HepG2 (cell line): ENCODE measurements at regions not wholly inside any gene's neighbourhood (a gene's known extent, or its start where the extent isn't known, plus 50 kb on each side); places are given as distances from the start of the nearest gene placed in this dataset.

Source experiments
- ATAC-seq: fragments of 200-7000 bp; cut with Tn5 transposase; 3 replicates; pipeline ENCODE4 v1.9.1; 2020; ENCODE audit warnings: mild to moderate bottlenecking, moderate library complexity
- BruUV-seq: library from RNA; stranded (reverse); fragments of 400-500 nt; replicated peaks from 2 replicates; lab custom pipeline; 2021; lab: Mats Ljungman, UMichigan
- CTCF ChIA-PET: fragments of 300-600 bp; formaldehyde crosslinking; extraction: SDS; loops from one replicate; lab custom pipeline; 2021; ENCODE audit warnings: low total read pairs, inconsistent platforms, low intra/inter-chr PET ratio; lab: Yijun Ruan, JAX
- POLR2A ChIA-PET: fragments of 350-600 bp; sonication (Branson Sonifier 250); formaldehyde crosslinking; loops from one replicate; lab custom pipeline; 2020; ENCODE audit warnings: antibody characterized with exemption, inconsistent platforms; lab: Yijun Ruan, JAX
- DNase-seq: peaks from one replicate; pipeline ENCODE4 v3.0.0-alpha.2; 2015; ENCODE audit warnings: low spot score
- FAIRE-seq: peaks from 3 replicates; lab custom pipeline; 2011; peaks lifted over from hg19 to GRCh38; lab: Jason Lieb, UNC
- H2AFZ ChIP-seq: one replicate; pipeline ENCODE4 v1.6.1; 2011; ENCODE audit warnings: low read length, inconsistent platforms
- H3K27ac ChIP-seq: fragments of 300-600 bp; 3 replicates; pipeline ENCODE4 v1.8.0; 2011; ENCODE audit warnings: mixed run types, mild to moderate bottlenecking, mixed read lengths, low read length, inconsistent platforms; ENCODE audit not compliant: insufficient read depth; ENCODE audit errors: extremely low read length
- H3K27me3 ChIP-seq, 2 experiments: fragments of 200-600 bp in 1 of 2; 2 replicates in 1 of 2; 3 replicates in 1 of 2; pipeline versions ENCODE4 v1.6.0 to v1.8.0; 2011; ENCODE audit warnings: low read length in 2 of 2, mild to moderate bottlenecking in 2 of 2, moderate library complexity in 2 of 2, inconsistent platforms in 1 of 2; ENCODE audit not compliant: insufficient read depth in 2 of 2, control insufficient read depth in 1 of 2
- H3K36me3 ChIP-seq, 2 experiments: fragments of 200-600 bp in 1 of 2; replicated peaks in 1 of 2; 2 replicates in 1 of 2; 3 replicates in 1 of 2; pipeline versions ENCODE4 v1.5.1 to v1.8.0; 2011; ENCODE audit warnings: low read length in 2 of 2, inconsistent platforms in 1 of 2; ENCODE audit not compliant: insufficient read depth in 2 of 2, control insufficient read depth in 1 of 2
- H3K4me1 ChIP-seq: 2 replicates; pipeline ENCODE4 v1.5.1; 2012; ENCODE audit warnings: low read length, inconsistent platforms; ENCODE audit not compliant: insufficient read depth
- H3K4me2 ChIP-seq: 2 replicates; pipeline ENCODE4 v1.6.0; 2011; ENCODE audit warnings: low read depth, low read length, inconsistent platforms
- H3K4me3 ChIP-seq, 3 experiments: fragments of 200-600 bp in 1 of 3; sonication (generic), shearing (Covaris generic) in 1 of 3; replicated peaks in 1 of 3; 2 replicates each; pipeline ENCODE4 v1.5.1; 2011 to 2016; ENCODE audit warnings: low read length in 3 of 3, inconsistent platforms in 2 of 3, low read depth in 2 of 3, mild to moderate bottlenecking in 2 of 3, control low read depth in 1 of 3, mixed read lengths in 1 of 3; ENCODE audit not compliant: insufficient read depth in 1 of 3
- H3K79me2 ChIP-seq: one replicate; pipeline ENCODE4 v1.6.1; 2011; ENCODE audit warnings: low read length, inconsistent platforms; ENCODE audit not compliant: insufficient read depth
- H3K9ac ChIP-seq: 2 replicates; pipeline ENCODE4 v1.6.0; 2011; ENCODE audit warnings: mild to moderate bottlenecking, low read depth, low read length, inconsistent platforms; ENCODE audit not compliant: insufficient read depth
- H3K9me3 ChIP-seq: 2 replicates; pipeline ENCODE4 v1.5.1; 2012; ENCODE audit warnings: mild to moderate bottlenecking, low read length
- H4K20me1 ChIP-seq: 2 replicates; pipeline ENCODE4 v1.6.0; 2011; ENCODE audit warnings: inconsistent platforms, mild to moderate bottlenecking, low read length, moderate library complexity; ENCODE audit not compliant: insufficient read depth
- ELK4 ChIP-seq: sonication (generic); formaldehyde crosslinking; IDR thresholded peaks from 2 replicates; pipeline ENCODE4 v1.9.0; 2021; ENCODE audit warnings: missing genetic modification reagents, borderline replicate concordance
- HMG20A ChIP-seq: IDR thresholded peaks from 2 replicates; pipeline ENCODE4 v1.6.1; 2016; ENCODE audit warnings: borderline replicate concordance
- IRX3 ChIP-seq: sonication (generic); formaldehyde crosslinking; IDR thresholded peaks from 2 replicates; pipeline ENCODE4 v1.8.1; 2023; ENCODE audit warnings: mild to moderate bottlenecking, low read depth, missing genetic modification reagents, borderline replicate concordance
- MAFF ChIP-seq: IDR thresholded peaks from 2 replicates; pipeline ENCODE4 v1.6.1; 2011; ENCODE audit warnings: low read depth, low read length, improper control_type of control experiment
- MAFK ChIP-seq, 2 experiments: IDR thresholded peaks in 1 of 2; conservative IDR thresholded peaks in 1 of 2; 2 replicates each; pipeline ENCODE4 v1.6.1; 2011; ENCODE audit warnings: improper control_type of control experiment in 2 of 2, low read length in 2 of 2
- MIER3 ChIP-seq: IDR thresholded peaks from 2 replicates; pipeline ENCODE4 v1.6.1; 2016; ENCODE audit warnings: missing compliant biosample characterization, borderline replicate concordance
- NONO ChIP-seq, 2 experiments: fragments of 450-650 bp in 1 of 2; sonication (generic) in 1 of 2; formaldehyde crosslinking in 1 of 2; IDR thresholded peaks in 1 of 2; conservative IDR thresholded peaks in 1 of 2; 2 replicates each; pipeline versions ENCODE4 v1.6.1 to v1.8.0; 2017 to 2022; ENCODE audit warnings: mild to moderate bottlenecking in 1 of 2, missing genetic modification reagents in 1 of 2, moderate library complexity in 1 of 2
- TCF7 ChIP-seq: sonication (generic); IDR thresholded peaks from 2 replicates; pipeline ENCODE4 v1.6.1; 2016; ENCODE audit warnings: antibody characterized with exemption, low read depth
- ZNF12 ChIP-seq: sonication (generic); formaldehyde crosslinking; IDR thresholded peaks from 2 replicates; pipeline ENCODE4 v1.5.0; 2020; ENCODE audit warnings: missing genetic modification reagents
- ZNF296 ChIP-seq: sonication (generic); formaldehyde crosslinking; conservative IDR thresholded peaks from 2 replicates; pipeline ENCODE4 v1.5.0; 2020; ENCODE audit warnings: mild to moderate bottlenecking, missing genetic modification reagents
- ZUFSP ChIP-seq: sonication (generic); formaldehyde crosslinking; IDR thresholded peaks from 2 replicates; pipeline ENCODE4 v1.9.0; 2021; ENCODE audit warnings: missing genetic modification reagents, mild to moderate bottlenecking, borderline replicate concordance
- WGBS: methylation state at CpG from one replicate; pipeline ENCODE4 v1.1.6; 2017; ENCODE audit warnings: low lambda C conversion rate; 5-methylcytosine and 5-hydroxymethylcytosine counted together
- in situ Hi-C: cut with HindIII; loops from 2 replicates; pipeline ENCODE4 v1.10.0; 2017; ENCODE audit warnings: low pct_unique_long_range_greater_than_20kb; ENCODE audit not compliant: extremely low pct_ligation_motif_present
- intact Hi-C: fragments of 100-400 bp; cut with micrococcal nuclease; formaldehyde crosslinking; loops from one replicate; pipeline ENCODE4 v1.10.0; 2022; ENCODE audit not compliant: unreplicated experiment
- TF ChIP-seq, protein P1 (sequence below): sonication (generic); formaldehyde crosslinking; IDR thresholded peaks from 2 replicates; pipeline ENCODE4 v1.5.0; 2020; ENCODE audit warnings: mild to moderate bottlenecking, missing genetic modification reagents, borderline replicate concordance

- intact Hi-C loops = no loop called here
- Histone ChIP-seq H3K79me2 (no peaks in the 10 kb centered on the region), H4K20me1 (no peaks in the 10 kb centered on the region), H3K4me3 (no peak overlapping the region), H3K27ac (no peak overlapping the region), H2AFZ (no peak overlapping the region), H3K9me3 (no peaks in the 10 kb centered on the region), H3K4me1 (no peaks in the 10 kb centered on the region), H3K27me3 (peaks cover 0 to 4% of the 10 kb centered on the region in 2 experiments; a peak in 1 of 5 replicates), H3K36me3 (no peaks in the 10 kb centered on the region), H3K4me2 (no peak overlapping the region), H3K9ac (no peak overlapping the region)
- BruUV-seq = no TSS peak
- FAIRE-seq (no peak), DNase-seq (no peak), ATAC-seq (no peak)
- TF ChIP-seq IRX3 (CRISPR knock-in tag) (no peak), MAFF (peak; percentile 70), MAFK (conservative IDR thresholded peaks at IDR 0.05 in 1 of 2, IDR thresholded peaks at IDR 0.05 in 1 of 2; ENCODE audit: low read length in 2 of 2) (peak; percentile 71 to 82)
- POLR2A ChIA-PET = no interaction called here
- CTCF ChIA-PET = no interaction called here
- in situ Hi-C loops = no loop called here
- WGBS = 44% methylated on average over 2 of the region's 2 CpGs
These were observed 89.8 kb upstream of the PIRT start for GRCh38 chr17:10927712-10928111.

- CTCF ChIA-PET = no interaction called here
- 9% methylated on average over 5 of the region's 5 CpGs for WGBS
- no peak for TF ChIP-seq MIER3
- TF ChIP-seq, protein P1, sequence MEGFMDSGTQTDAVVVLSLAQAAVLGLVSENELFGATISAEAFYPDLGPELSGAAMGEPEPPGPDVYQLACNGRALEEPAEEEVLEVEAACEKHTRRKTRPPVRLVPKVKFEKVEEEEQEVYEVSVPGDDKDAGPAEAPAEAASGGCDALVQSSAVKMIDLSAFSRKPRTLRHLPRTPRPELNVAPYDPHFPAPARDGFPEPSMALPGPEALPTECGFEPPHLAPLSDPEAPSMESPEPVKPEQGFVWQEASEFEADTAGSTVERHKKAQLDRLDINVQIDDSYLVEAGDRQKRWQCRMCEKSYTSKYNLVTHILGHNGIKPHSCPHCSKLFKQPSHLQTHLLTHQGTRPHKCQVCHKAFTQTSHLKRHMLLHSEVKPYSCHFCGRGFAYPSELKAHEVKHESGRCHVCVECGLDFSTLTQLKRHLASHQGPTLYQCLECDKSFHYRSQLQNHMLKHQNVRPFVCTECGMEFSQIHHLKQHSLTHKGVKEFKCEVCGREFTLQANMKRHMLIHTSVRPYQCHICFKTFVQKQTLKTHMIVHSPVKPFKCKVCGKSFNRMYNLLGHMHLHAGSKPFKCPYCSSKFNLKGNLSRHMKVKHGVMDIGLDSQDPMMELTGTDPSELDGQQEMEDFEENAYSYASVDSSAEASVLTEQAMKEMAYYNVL (CRISPR knock-in tag) = no peak
- no peak for TF ChIP-seq ZNF296 (CRISPR knock-in tag)
- TF ChIP-seq ZNF12 = no peak
- no peak for TF ChIP-seq TCF7
- TF ChIP-seq HMG20A (CRISPR knock-in tag) = no peak
- no peak for TF ChIP-seq ELK4 (CRISPR knock-in tag)
- TF ChIP-seq NONO (IDR thresholded peaks at IDR 0.05) = no peak
- no peak for TF ChIP-seq NONO (CRISPR knock-in tag; conservative IDR thresholded peaks at IDR 0.05)
- TF ChIP-seq ZUFSP (CRISPR knock-in tag) = no peak
These were observed 82.7 kb upstream of the PIRT start for GRCh38 chr17:10920558-10921108.

More at GRCh38 chr17:10920558-10921108, 82.7 kb upstream of the PIRT start:
- Histone ChIP-seq H3K9me3 (no peaks in the 10 kb centered on the region), H3K27me3 (no peaks in the 10 kb centered on the region), H2AFZ (no peak overlapping the region), H3K79me2 (no peaks in the 10 kb centered on the region), H3K4me2 (no peak overlapping the region), H3K27ac (no peak overlapping the region), H3K36me3 (no peaks in the 10 kb centered on the region), H3K4me1 (no peaks in the 10 kb centered on the region), H3K4me3 (no peak overlapping the region), H3K9ac (no peak overlapping the region), H4K20me1 (no peaks in the 10 kb centered on the region)
- in situ Hi-C loops (no loop called here), intact Hi-C loops (no loop called here)
- FAIRE-seq (no peak), DNase-seq (no peak), ATAC-seq (no peak)
- BruUV-seq = no TSS peak
- POLR2A ChIA-PET = no interaction called here
